ENCODE measurements at regions not wholly inside any gene's neighbourhood (a gene's known extent, or its start where the extent isn't known, plus 50 kb on each side); places are given as distances from the start of the nearest gene placed in this dataset.

DNA sequence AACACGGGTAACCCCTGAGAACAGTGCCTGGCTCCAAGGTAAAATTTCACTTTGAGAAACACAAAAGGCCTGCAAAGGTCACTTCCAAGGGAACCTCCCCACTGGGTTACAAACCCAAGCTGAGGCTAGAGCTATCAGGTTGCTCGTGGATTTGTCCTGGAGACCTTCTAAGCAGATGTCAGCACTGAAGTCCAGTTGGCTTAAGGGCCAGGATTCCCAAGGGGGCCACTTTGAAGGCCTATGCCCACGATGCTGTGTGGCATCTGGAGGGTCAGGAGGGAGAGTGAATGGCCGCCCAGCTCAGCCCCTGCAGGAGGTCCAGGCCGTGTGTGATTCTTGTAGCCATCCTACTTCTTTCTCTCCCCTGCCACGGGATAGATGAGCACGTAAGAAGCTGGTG is 100.2 kb upstream of the FSTL4 start:
- TF ChIP-seq, protein P1, sequence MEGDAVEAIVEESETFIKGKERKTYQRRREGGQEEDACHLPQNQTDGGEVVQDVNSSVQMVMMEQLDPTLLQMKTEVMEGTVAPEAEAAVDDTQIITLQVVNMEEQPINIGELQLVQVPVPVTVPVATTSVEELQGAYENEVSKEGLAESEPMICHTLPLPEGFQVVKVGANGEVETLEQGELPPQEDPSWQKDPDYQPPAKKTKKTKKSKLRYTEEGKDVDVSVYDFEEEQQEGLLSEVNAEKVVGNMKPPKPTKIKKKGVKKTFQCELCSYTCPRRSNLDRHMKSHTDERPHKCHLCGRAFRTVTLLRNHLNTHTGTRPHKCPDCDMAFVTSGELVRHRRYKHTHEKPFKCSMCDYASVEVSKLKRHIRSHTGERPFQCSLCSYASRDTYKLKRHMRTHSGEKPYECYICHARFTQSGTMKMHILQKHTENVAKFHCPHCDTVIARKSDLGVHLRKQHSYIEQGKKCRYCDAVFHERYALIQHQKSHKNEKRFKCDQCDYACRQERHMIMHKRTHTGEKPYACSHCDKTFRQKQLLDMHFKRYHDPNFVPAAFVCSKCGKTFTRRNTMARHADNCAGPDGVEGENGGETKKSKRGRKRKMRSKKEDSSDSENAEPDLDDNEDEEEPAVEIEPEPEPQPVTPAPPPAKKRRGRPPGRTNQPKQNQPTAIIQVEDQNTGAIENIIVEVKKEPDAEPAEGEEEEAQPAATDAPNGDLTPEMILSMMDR (IDR thresholded peaks at IDR 0.05; ENCODE audit: insufficient read depth, low read length): no peak
- no peak for TF ChIP-seq POLR2AphosphoS5 (IDR thresholded peaks at IDR 0.05; ENCODE audit: low read depth)

Measured in HL-60 (cell line).